Small intestine (tissue), 7 donors: ENCODE measurements at regions not wholly inside any gene's neighbourhood (a gene's known extent, or its start where the extent isn't known, plus 50 kb on each side); places are given as distances from the start of the nearest gene placed in this dataset.
A peak's percentile ranks its signal among the peaks of the same experiment; 100 is the strongest.

Experiments
- DNase-seq, 2 donors: peaks; one replicate each; pipeline versions ENCODE4 v3.0.0 to v3.0.0-alpha.2; 2013
- FAIRE-seq: peaks from 2 replicates; lab custom pipeline; 2012; peaks lifted over from hg19 to GRCh38; lab: Jason Lieb, UNC
- H3K27ac ChIP-seq, 3 donors: one replicate each; pipeline ENCODE4 v1.5.1; 2013; ENCODE audit warnings: low read length in 2 of 3, mild to moderate bottlenecking in 2 of 3, control low read depth in 1 of 3, inconsistent platforms in 1 of 3, low read depth in 1 of 3, moderate library complexity in 1 of 3
- H3K27me3 ChIP-seq, 3 donors: one replicate each; pipeline ENCODE4 v1.6.1; 2013; ENCODE audit warnings: low read length in 3 of 3, inconsistent platforms in 1 of 3; ENCODE audit not compliant: control insufficient read depth in 3 of 3, insufficient read depth in 3 of 3
- H3K36me3 ChIP-seq, 3 donors: one replicate each; pipeline ENCODE4 v1.6.1; 2013; ENCODE audit warnings: low read length in 3 of 3, inconsistent platforms in 1 of 3, low read depth in 1 of 3, mild to moderate bottlenecking in 1 of 3, moderate library complexity in 1 of 3; ENCODE audit not compliant: control insufficient read depth in 3 of 3, insufficient read depth in 2 of 3
- H3K4me1 ChIP-seq, 3 donors: one replicate each; pipeline ENCODE4 v1.6.1; 2013; ENCODE audit warnings: low read length in 2 of 3, inconsistent platforms in 1 of 3, low read depth in 1 of 3, mild to moderate bottlenecking in 1 of 3, moderate library complexity in 1 of 3; ENCODE audit not compliant: control insufficient read depth in 3 of 3, insufficient read depth in 2 of 3
- H3K4me3 ChIP-seq, 3 donors: one replicate each; pipeline ENCODE4 v1.5.1; 2013; ENCODE audit warnings: low read length in 3 of 3, control low read depth in 1 of 3, inconsistent platforms in 1 of 3, low read depth in 1 of 3, mild to moderate bottlenecking in 1 of 3, moderate library complexity in 1 of 3
- H3K9me3 ChIP-seq, 2 donors: one replicate each; pipeline ENCODE4 v1.6.1; 2013; ENCODE audit warnings: low read depth in 1 of 2, low read length in 1 of 2; ENCODE audit not compliant: control insufficient read depth in 2 of 2, insufficient read depth in 1 of 2
- WGBS, 3 donors: extraction: QIAGEN DNeasy Blood & Tissue Kit; methylation state at CpG; one replicate each; pipeline ENCODE4 v1.1.7; 2013; 5-methylcytosine and 5-hydroxymethylcytosine counted together
- donor health status: healthy with polysubstance abuse.
- donor health status: control.
- donor health status: control.
- donor health status: Bipolar disorder and iron deficiency.
- donor health status: healthy.

DNA sequence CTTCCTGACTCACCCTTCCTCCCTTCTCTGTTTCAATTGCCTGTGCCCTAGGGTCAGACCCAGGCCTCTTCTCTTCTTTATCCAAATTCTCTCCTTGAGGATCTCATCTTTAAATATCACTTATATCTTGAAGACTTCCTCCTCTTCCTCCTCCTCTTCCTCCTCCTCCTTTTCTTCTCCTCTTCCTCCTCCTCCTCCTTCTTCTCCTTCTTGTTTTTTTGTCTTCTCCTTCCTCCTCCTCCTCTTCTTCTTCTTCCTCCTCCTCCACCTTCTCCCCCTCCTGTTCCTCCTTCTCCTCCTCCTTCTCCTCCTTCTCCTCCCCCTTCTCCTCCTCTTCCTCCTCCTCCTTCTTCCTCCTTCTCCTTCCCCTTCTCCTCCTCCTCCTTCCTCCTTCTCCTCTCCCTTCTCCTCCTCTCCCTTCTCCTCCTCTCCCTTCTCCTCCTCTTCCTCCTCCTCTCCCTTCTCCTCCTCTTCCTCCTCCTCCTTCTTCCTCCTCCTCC lies 127.6 kb upstream of the AKIRIN2 start:
- no peak for FAIRE-seq

GRCh38 chr6:87828044-87828443 lies 126.0 kb upstream of the AKIRIN2 start:
- Histone ChIP-seq H3K27me3 (no peaks in the 10 kb centered on the region), H3K4me3 (no peak overlapping the region), H3K36me3 (no peaks in the 10 kb centered on the region), H3K27ac (no peak overlapping the region), H3K9me3 (no peaks in the 10 kb centered on the region), H3K4me1 (peaks cover 2 to 36% (median 2%) of the 10 kb centered on the region in 3 donors)
- FAIRE-seq (no peak), DNase-seq (no peak)
- 89 to 90% (median 90%) methylated on average over 3 of the region's 3 CpGs for WGBS, 3 donors

More for the DNA sequence above, 127.6 kb upstream of the AKIRIN2 start:
- no peaks in the 10 kb centered on the region for H3K9me3 ChIP-seq
- no peaks in the 10 kb centered on the region for H3K36me3 ChIP-seq
- H3K27ac ChIP-seq, result no peak overlapping the region
- no peak for DNase-seq
- peaks cover 2 to 32% (median 2%) of the 10 kb centered on the region in 3 donors for H3K4me1 ChIP-seq
- no peak overlapping the region for H3K4me3 ChIP-seq
- no peaks in the 10 kb centered on the region for H3K27me3 ChIP-seq

- DNase-seq, result no peak
- Histone ChIP-seq H3K4me1 (peaks cover 2 to 33% (median 2%) of the 10 kb centered on the region in 3 donors), H3K36me3 (no peaks in the 10 kb centered on the region), H3K27me3 (no peaks in the 10 kb centered on the region), H3K9me3 (no peaks in the 10 kb centered on the region), H3K27ac (no peak overlapping the region), H3K4me3 (no peak overlapping the region)
- FAIRE-seq, result no peak
- WGBS, 3 donors, result 63 to 94% (median 80%) methylated on average over 6 of the region's 6 CpGs
Observed at GRCh38 chr6:87827346-87827745, 125.3 kb upstream of the AKIRIN2 start.

- H3K4me3 ChIP-seq, result no peak overlapping the region
- 72 to 96% (median 95%) methylated on average over 2 of the region's 2 CpGs for WGBS, 3 donors
- no peaks in the 10 kb centered on the region for H3K9me3 ChIP-seq
- FAIRE-seq (no peak), DNase-seq (no peak)
- H3K27ac ChIP-seq, result peak overlapping the region in 1 of 3 donors; percentile 57
- H3K27me3 ChIP-seq, result no peaks in the 10 kb centered on the region
- no peaks in the 10 kb centered on the region for H3K36me3 ChIP-seq
- peaks cover 2 to 32% (median 2%) of the 10 kb centered on the region in 3 donors for H3K4me1 ChIP-seq
Observed at GRCh38 chr6:87826424-87826823, 124.4 kb upstream of the AKIRIN2 start.

DNA sequence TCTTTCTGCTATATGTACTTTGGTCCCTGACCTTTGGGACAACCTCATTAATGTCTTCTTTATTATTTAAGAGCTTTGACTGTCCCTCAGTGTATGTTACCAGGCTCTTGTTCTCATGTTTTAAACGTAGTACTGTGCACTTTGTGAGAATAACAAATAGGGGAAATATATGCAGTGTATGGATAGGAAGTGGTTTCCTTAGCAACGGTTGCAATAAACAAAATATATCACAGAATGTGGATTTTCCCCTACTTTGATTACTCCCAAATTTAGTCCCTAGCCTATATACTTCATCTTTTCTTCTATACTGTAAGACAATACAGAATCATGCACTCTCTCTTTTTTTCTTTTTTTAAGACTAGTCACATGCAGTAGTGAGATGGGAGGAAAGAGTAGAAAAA lies 123.8 kb upstream of the AKIRIN2 start:
- Histone ChIP-seq H3K27me3 (no peaks in the 10 kb centered on the region), H3K4me3 (no peak overlapping the region), H3K36me3 (no peaks in the 10 kb centered on the region), H3K4me1 (peaks cover 2 to 27% (median 2%) of the 10 kb centered on the region in 3 donors), H3K27ac (peak overlapping the region in 1 of 3 donors; percentile 57), H3K9me3 (no peaks in the 10 kb centered on the region)
- WGBS, 3 donors, result 23 to 38% (median 24%) methylated on average over 2 of the region's 2 CpGs
- FAIRE-seq, result no peak
- DNase-seq, result peak in 1 of 2 donors; percentile 49

GRCh38 chr6:87824958-87825491 lies 123.0 kb upstream of the AKIRIN2 start:
- FAIRE-seq (no peak), DNase-seq (no peak)
- Histone ChIP-seq H3K4me3 (no peak overlapping the region), H3K9me3 (no peaks in the 10 kb centered on the region), H3K27ac (peak overlapping the region in 1 of 3 donors; percentile 25), H3K36me3 (no peaks in the 10 kb centered on the region), H3K27me3 (no peaks in the 10 kb centered on the region), H3K4me1 (peaks cover 2 to 22% (median 2%) of the 10 kb centered on the region in 3 donors)
- WGBS, 3 donors, result 47 to 79% (median 55%) methylated on average over 2 of the region's 2 CpGs

DNA sequence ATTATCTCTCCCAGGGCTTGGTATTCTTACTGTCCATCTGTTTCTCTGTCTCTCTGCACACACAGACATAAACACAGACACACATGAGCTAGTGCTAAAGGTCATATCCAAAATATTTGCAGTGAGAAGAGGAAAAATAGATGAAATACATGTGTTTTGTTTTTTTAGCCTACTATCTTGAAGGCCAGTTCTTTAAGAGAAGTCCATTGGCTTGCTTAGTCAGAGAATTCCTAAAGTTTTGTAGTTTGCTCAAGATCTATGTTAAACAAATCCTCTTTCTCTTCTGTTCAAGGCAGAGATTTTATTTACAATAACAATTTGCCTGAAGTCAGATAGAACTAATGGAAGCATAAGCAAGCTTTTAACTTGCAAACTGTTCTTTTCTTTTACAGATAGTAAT lies 120.0 kb upstream of the AKIRIN2 start:
- H3K4me3 ChIP-seq, result no peak overlapping the region
- DNase-seq (no peak), FAIRE-seq (no peak)
- no peaks in the 10 kb centered on the region for H3K36me3 ChIP-seq
- H3K27me3 ChIP-seq, result no peaks in the 10 kb centered on the region
- no peaks in the 10 kb centered on the region for H3K9me3 ChIP-seq
- no peak overlapping the region for H3K27ac ChIP-seq
- peaks cover 2 to 22% (median 2%) of the 10 kb centered on the region in 3 donors for H3K4me1 ChIP-seq

- no peaks in the 10 kb centered on the region for H3K36me3 ChIP-seq
- no peaks in the 10 kb centered on the region for H3K27me3 ChIP-seq
- no peaks in the 10 kb centered on the region for H3K9me3 ChIP-seq
- no peak overlapping the region for H3K27ac ChIP-seq
- no peak overlapping the region for H3K4me3 ChIP-seq
- FAIRE-seq, result no peak
- H3K4me1 ChIP-seq, result peaks cover 0 to 11% (median 2%) of the 10 kb centered on the region in 3 donors
- no peak for DNase-seq
- WGBS, 3 donors, result 92 to 95% (median 92%) methylated on average over 7 of the region's 7 CpGs
Observed at GRCh38 chr6:87820343-87820984, 118.4 kb upstream of the AKIRIN2 start.
